ENCODE measurements at regions not wholly inside any gene's neighbourhood (a gene's known extent, or its start where the extent isn't known, plus 50 kb on each side); places are given as distances from the start of the nearest gene placed in this dataset.
"Not testable (repeated sequence)": the region's sequence is repeated elsewhere in the genome, so short reads cannot be mapped to it uniquely, and the experiment has no call there.

GRCh38 chr17:77841742-77842527 is 116.6 kb upstream of the TNRC6C start:
- Histone ChIP-seq H3K9me3 (ENCODE audit: control insufficient read depth in 4 of 4, low read length in 3 of 4) (no peaks in the 10 kb centered on the region), H3K27me3 (ENCODE audit: control insufficient read depth in 4 of 4, insufficient read depth in 4 of 4, low read length in 3 of 4) (no peaks in the 10 kb centered on the region), H3K9ac (ENCODE audit: low read depth in 1 of 2, low read length in 2 of 2) (no peak overlapping the region), H3K36me3 (ENCODE audit: control insufficient read depth in 4 of 4, insufficient read depth in 3 of 4, low read depth in 1 of 4, low read length in 3 of 4) (no peaks in the 10 kb centered on the region), H3K4me3 (ENCODE audit: low read depth in 1 of 3, low read length in 3 of 3) (no peak overlapping the region), H3K4me1 (ENCODE audit: control insufficient read depth in 4 of 4, insufficient read depth in 4 of 4, low read length in 3 of 4) (peaks cover 0 to 6% (median 0%) of the 10 kb centered on the region in 4 donors), H3K27ac (ENCODE audit: low read depth in 1 of 2, low read length in 2 of 2) (no peak overlapping the region)
- WGBS: 91% methylated on average over 8 of the region's 8 CpGs
- DNase-seq (ENCODE audit: low spot score): no peak
- TF ChIP-seq RAD21 (IDR thresholded peaks at IDR 0.05) (no peak), GABPA (IDR thresholded peaks at IDR 0.05 in 1 of 2, conservative IDR thresholded peaks at IDR 0.05 in 1 of 2) (no peak), SP1 (IDR thresholded peaks at IDR 0.05) (no peak), ATF3 (IDR thresholded peaks at IDR 0.05) (no peak), FOXA1 (IDR thresholded peaks at IDR 0.05) (no peak), NR2F2 (IDR thresholded peaks at IDR 0.05) (no peak), JUND (IDR thresholded peaks at IDR 0.05) (no peak), FOXA2 (IDR thresholded peaks at IDR 0.05) (no peak), HNF4A (conservative IDR thresholded peaks at IDR 0.05) (no peak), HNF4G (IDR thresholded peaks at IDR 0.05) (no peak)
- TF ChIP-seq, protein P1, sequence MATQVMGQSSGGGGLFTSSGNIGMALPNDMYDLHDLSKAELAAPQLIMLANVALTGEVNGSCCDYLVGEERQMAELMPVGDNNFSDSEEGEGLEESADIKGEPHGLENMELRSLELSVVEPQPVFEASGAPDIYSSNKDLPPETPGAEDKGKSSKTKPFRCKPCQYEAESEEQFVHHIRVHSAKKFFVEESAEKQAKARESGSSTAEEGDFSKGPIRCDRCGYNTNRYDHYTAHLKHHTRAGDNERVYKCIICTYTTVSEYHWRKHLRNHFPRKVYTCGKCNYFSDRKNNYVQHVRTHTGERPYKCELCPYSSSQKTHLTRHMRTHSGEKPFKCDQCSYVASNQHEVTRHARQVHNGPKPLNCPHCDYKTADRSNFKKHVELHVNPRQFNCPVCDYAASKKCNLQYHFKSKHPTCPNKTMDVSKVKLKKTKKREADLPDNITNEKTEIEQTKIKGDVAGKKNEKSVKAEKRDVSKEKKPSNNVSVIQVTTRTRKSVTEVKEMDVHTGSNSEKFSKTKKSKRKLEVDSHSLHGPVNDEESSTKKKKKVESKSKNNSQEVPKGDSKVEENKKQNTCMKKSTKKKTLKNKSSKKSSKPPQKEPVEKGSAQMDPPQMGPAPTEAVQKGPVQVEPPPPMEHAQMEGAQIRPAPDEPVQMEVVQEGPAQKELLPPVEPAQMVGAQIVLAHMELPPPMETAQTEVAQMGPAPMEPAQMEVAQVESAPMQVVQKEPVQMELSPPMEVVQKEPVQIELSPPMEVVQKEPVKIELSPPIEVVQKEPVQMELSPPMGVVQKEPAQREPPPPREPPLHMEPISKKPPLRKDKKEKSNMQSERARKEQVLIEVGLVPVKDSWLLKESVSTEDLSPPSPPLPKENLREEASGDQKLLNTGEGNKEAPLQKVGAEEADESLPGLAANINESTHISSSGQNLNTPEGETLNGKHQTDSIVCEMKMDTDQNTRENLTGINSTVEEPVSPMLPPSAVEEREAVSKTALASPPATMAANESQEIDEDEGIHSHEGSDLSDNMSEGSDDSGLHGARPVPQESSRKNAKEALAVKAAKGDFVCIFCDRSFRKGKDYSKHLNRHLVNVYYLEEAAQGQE (IDR thresholded peaks at IDR 0.05): no peak

- no peak for DNase-seq (ENCODE audit: low spot score)
- TF ChIP-seq NR2F2 (IDR thresholded peaks at IDR 0.05) (no peak), GABPA (IDR thresholded peaks at IDR 0.05 in 1 of 2, conservative IDR thresholded peaks at IDR 0.05 in 1 of 2) (no peak), TAF1 (conservative IDR thresholded peaks at IDR 0.05) (no peak), RXRA (IDR thresholded peaks at IDR 0.05) (no peak), FOXA1 (IDR thresholded peaks at IDR 0.05) (no peak), YY1 (IDR thresholded peaks at IDR 0.05) (no peak), EGR1 (IDR thresholded peaks at IDR 0.05; ENCODE audit: low read depth in 2 of 2) (no peak), ATF3 (IDR thresholded peaks at IDR 0.05) (no peak)
- TF ChIP-seq, protein P2, sequence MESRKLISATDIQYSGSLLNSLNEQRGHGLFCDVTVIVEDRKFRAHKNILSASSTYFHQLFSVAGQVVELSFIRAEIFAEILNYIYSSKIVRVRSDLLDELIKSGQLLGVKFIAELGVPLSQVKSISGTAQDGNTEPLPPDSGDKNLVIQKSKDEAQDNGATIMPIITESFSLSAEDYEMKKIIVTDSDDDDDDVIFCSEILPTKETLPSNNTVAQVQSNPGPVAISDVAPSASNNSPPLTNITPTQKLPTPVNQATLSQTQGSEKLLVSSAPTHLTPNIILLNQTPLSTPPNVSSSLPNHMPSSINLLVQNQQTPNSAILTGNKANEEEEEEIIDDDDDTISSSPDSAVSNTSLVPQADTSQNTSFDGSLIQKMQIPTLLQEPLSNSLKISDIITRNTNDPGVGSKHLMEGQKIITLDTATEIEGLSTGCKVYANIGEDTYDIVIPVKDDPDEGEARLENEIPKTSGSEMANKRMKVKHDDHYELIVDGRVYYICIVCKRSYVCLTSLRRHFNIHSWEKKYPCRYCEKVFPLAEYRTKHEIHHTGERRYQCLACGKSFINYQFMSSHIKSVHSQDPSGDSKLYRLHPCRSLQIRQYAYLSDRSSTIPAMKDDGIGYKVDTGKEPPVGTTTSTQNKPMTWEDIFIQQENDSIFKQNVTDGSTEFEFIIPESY (IDR thresholded peaks at IDR 0.05): no peak
These were observed 115.9 kb upstream of the TNRC6C start for GRCh38 chr17:77842528-77843147.

GRCh38 chr17:77843255-77843895 is 115.1 kb upstream of the TNRC6C start:
- not testable (repeated sequence) for H3K4me1 ChIP-seq (ENCODE audit: control insufficient read depth in 4 of 4, insufficient read depth in 4 of 4, low read length in 3 of 4); H3K9me3 ChIP-seq (ENCODE audit: control insufficient read depth in 4 of 4, low read length in 3 of 4); DNase-seq (ENCODE audit: low spot score); H3K4me3 ChIP-seq (ENCODE audit: low read depth in 1 of 3, low read length in 3 of 3); H3K27ac ChIP-seq (ENCODE audit: low read depth in 1 of 2, low read length in 2 of 2); H3K36me3 ChIP-seq (ENCODE audit: control insufficient read depth in 4 of 4, insufficient read depth in 3 of 4, low read depth in 1 of 4, low read length in 3 of 4); H3K27me3 ChIP-seq (ENCODE audit: control insufficient read depth in 4 of 4, insufficient read depth in 4 of 4, low read length in 3 of 4); H3K9ac ChIP-seq (ENCODE audit: low read depth in 1 of 2, low read length in 2 of 2)
- WGBS: 79% methylated on average over 13 of the region's 13 CpGs

More at GRCh38 chr17:77842528-77843147, 115.9 kb upstream of the TNRC6C start:
- Histone ChIP-seq H3K27ac (ENCODE audit: low read depth in 1 of 2, low read length in 2 of 2) (no peak overlapping the region), H3K36me3 (ENCODE audit: control insufficient read depth in 4 of 4, insufficient read depth in 3 of 4, low read depth in 1 of 4, low read length in 3 of 4) (no peaks in the 10 kb centered on the region), H3K9ac (ENCODE audit: low read depth in 1 of 2, low read length in 2 of 2) (no peak overlapping the region), H3K9me3 (ENCODE audit: control insufficient read depth in 4 of 4, low read length in 3 of 4) (no peaks in the 10 kb centered on the region), H3K27me3 (ENCODE audit: control insufficient read depth in 4 of 4, insufficient read depth in 4 of 4, low read length in 3 of 4) (no peaks in the 10 kb centered on the region), H3K4me3 (ENCODE audit: low read depth in 1 of 3, low read length in 3 of 3) (no peak overlapping the region), H3K4me1 (ENCODE audit: control insufficient read depth in 4 of 4, insufficient read depth in 4 of 4, low read length in 3 of 4) (peaks cover 0 to 6% (median 0%) of the 10 kb centered on the region in 4 donors)
- WGBS: 78% methylated on average over 10 of the region's 10 CpGs

Data from liver (tissue), 7 donors.